ENCODE measurements at regions not wholly inside any gene's neighbourhood (a gene's known extent, or its start where the extent isn't known, plus 50 kb on each side); places are given as distances from the start of the nearest gene placed in this dataset.

GRCh38 chr5:17019324-17019723 is 83.2 kb upstream of the MYO10 start:
- TF ChIP-seq ZFP30 (CRISPR knock-in tag; IDR thresholded peaks at IDR 0.05): no peak
- no peak for TF ChIP-seq ISL1 (CRISPR knock-in tag; IDR thresholded peaks at IDR 0.05)
- no peak for TF ChIP-seq CSDC2 (CRISPR knock-in tag; IDR thresholded peaks at IDR 0.05)
- TF ChIP-seq, protein P1, sequence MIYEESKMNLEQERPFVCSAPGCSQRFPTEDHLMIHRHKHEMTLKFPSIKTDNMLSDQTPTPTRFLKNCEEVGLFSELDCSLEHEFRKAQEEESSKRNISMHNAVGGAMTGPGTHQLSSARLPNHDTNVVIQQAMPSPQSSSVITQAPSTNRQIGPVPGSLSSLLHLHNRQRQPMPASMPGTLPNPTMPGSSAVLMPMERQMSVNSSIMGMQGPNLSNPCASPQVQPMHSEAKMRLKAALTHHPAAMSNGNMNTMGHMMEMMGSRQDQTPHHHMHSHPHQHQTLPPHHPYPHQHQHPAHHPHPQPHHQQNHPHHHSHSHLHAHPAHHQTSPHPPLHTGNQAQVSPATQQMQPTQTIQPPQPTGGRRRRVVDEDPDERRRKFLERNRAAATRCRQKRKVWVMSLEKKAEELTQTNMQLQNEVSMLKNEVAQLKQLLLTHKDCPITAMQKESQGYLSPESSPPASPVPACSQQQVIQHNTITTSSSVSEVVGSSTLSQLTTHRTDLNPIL (CRISPR knock-in tag; IDR thresholded peaks at IDR 0.05; ENCODE audit: low read depth): no peak
- TF ChIP-seq TSHZ2 (CRISPR knock-in tag; IDR thresholded peaks at IDR 0.05): no peak
- ATAC-seq: no peak

DNA sequence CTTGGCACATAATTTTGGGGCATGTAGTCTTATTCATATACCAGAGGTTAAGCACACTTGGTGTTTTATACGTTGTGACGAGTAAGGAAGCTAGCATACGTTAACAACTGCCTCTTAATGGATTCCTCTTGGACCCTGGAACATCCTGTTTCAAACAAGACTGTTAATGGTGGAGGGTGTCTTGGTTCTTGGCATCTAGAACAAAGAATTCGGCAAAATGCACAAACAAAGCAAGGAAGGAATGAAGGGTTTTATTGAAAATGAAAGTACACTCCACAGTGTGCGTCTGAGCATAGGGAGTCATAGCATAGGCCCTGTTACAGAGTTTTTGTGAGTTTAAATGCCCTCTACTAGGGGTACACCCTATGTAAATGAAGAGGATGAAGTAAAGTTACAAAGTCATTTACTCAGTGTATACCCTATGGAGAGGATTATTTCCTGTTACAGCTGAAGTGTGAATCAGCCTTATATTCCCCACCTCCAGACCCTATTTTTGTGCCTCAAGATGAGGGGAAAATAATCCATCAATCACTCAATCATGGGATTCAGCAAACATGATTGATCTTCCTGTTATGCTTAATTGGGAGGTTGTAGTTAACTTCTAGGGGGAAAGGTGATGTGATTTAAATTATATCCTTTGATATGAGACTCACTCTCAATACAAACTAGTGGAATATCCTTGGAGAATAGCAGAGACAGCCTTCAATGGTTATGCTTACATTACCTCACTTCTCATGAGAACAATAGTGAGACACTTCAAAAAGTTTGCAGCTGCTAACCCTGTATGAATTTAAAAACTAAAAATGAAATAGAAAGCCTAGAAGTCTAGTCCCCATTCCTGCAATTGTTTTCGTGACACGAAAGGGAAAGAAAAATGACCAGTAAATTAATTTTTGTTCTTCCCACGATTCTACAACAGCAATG is 84.9 kb upstream of the MYO10 start:
- TF ChIP-seq ZNF565 (CRISPR knock-in tag; conservative IDR thresholded peaks at IDR 0.05; ENCODE audit: low read depth) (no peak), ZNF70 (CRISPR knock-in tag; IDR thresholded peaks at IDR 0.05) (no peak), PPARA (CRISPR knock-in tag; IDR thresholded peaks at IDR 0.05; ENCODE audit: borderline replicate concordance) (no peak), TSHZ2 (CRISPR knock-in tag; IDR thresholded peaks at IDR 0.05) (no peak), RARB (CRISPR knock-in tag; IDR thresholded peaks at IDR 0.05) (no peak), TCF4 (CRISPR knock-in tag; IDR thresholded peaks at IDR 0.05; ENCODE audit: borderline replicate concordance) (no peak), SNAI2 (CRISPR knock-in tag; IDR thresholded peaks at IDR 0.05) (no peak), OSR1 (CRISPR knock-in tag; IDR thresholded peaks at IDR 0.05) (no peak)
- TF ChIP-seq, protein P1 (CRISPR knock-in tag; IDR thresholded peaks at IDR 0.05; ENCODE audit: low read depth): no peak
- ATAC-seq: no peak

- no peak for TF ChIP-seq BACH2 (CRISPR knock-in tag; IDR thresholded peaks at IDR 0.05; ENCODE audit: borderline replicate concordance)
- no peak for TF ChIP-seq RARB (CRISPR knock-in tag; IDR thresholded peaks at IDR 0.05)
- TF ChIP-seq, protein P2, sequence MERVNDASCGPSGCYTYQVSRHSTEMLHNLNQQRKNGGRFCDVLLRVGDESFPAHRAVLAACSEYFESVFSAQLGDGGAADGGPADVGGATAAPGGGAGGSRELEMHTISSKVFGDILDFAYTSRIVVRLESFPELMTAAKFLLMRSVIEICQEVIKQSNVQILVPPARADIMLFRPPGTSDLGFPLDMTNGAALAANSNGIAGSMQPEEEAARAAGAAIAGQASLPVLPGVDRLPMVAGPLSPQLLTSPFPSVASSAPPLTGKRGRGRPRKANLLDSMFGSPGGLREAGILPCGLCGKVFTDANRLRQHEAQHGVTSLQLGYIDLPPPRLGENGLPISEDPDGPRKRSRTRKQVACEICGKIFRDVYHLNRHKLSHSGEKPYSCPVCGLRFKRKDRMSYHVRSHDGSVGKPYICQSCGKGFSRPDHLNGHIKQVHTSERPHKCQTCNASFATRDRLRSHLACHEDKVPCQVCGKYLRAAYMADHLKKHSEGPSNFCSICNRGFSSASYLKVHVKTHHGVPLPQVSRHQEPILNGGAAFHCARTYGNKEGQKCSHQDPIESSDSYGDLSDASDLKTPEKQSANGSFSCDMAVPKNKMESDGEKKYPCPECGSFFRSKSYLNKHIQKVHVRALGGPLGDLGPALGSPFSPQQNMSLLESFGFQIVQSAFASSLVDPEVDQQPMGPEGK (CRISPR knock-in tag; IDR thresholded peaks at IDR 0.05; ENCODE audit: borderline replicate concordance): no peak
- TF ChIP-seq ISL1 (CRISPR knock-in tag; IDR thresholded peaks at IDR 0.05): no peak
- TF ChIP-seq GLIS3 (CRISPR knock-in tag; IDR thresholded peaks at IDR 0.05): no peak
- TF ChIP-seq POU6F1 (CRISPR knock-in tag; IDR thresholded peaks at IDR 0.05; ENCODE audit: borderline replicate concordance, low read depth): no peak
- TF ChIP-seq, protein P1 (CRISPR knock-in tag; IDR thresholded peaks at IDR 0.05; ENCODE audit: low read depth): no peak
- no peak for TF ChIP-seq ZFP30 (CRISPR knock-in tag; IDR thresholded peaks at IDR 0.05)
- no peak for TF ChIP-seq PPARA (CRISPR knock-in tag; IDR thresholded peaks at IDR 0.05; ENCODE audit: borderline replicate concordance)
- TF ChIP-seq ARNTL (CRISPR knock-in tag; IDR thresholded peaks at IDR 0.05; ENCODE audit: borderline replicate concordance, low read depth): no peak
- TF ChIP-seq TSHZ2 (CRISPR knock-in tag; IDR thresholded peaks at IDR 0.05): no peak
- no peak for TF ChIP-seq SNAI2 (CRISPR knock-in tag; IDR thresholded peaks at IDR 0.05)
- ATAC-seq: peak; percentile 54
These were observed 85.5 kb upstream of the MYO10 start for GRCh38 chr5:17021602-17021932.
